A549 (cell line): ENCODE measurements at regions not wholly inside any gene's neighbourhood (a gene's known extent, or its start where the extent isn't known, plus 50 kb on each side); places are given as distances from the start of the nearest gene placed in this dataset.

Source experiments
- ATAC-seq, 2 experiments: fragments of 200-7000 bp in 1 of 2; fragments of >200 bp in 1 of 2; cut with Nextera tagmentation in 1 of 2; cut with Tn5 transposase in 1 of 2; 3 replicates each; pipeline versions ENCODE4 v1.8.0 to v1.9.1; 2018 to 2020; ENCODE audit warnings: mild to moderate bottlenecking in 1 of 2, moderate library complexity in 1 of 2
- CTCF ChIA-PET: fragments of 300-600 bp; sonication (Branson Sonifier 250); formaldehyde crosslinking; extraction: SDS; loops from one replicate; lab custom pipeline; 2021; ENCODE audit warnings: antibody characterized with exemption, inconsistent platforms; lab: Yijun Ruan, JAX
- POLR2A ChIA-PET: fragments of 350-600 bp; formaldehyde crosslinking; extraction: SDS; loops from one replicate; lab custom pipeline; 2021; ENCODE audit warnings: antibody characterized with exemption, inconsistent platforms; lab: Yijun Ruan, JAX
- DNase-seq, 2 experiments: peaks; one replicate each; pipeline versions ENCODE4 v3.0.0 to v3.0.0-alpha.2; 2011 to 2016; ENCODE audit warnings: low read depth in 1 of 2, low spot score in 1 of 2
- FAIRE-seq: peaks from 2 replicates; lab custom pipeline; 2011; peaks lifted over from hg19 to GRCh38; lab: Jason Lieb, UNC
- H3K27ac ChIP-seq, 2 experiments: fragments of >200 bp; sonication (Bioruptor Twin); formaldehyde crosslinking; 3 replicates each; pipeline ENCODE4 v1.5.1; 2016 to 2017
- H3K4me1 ChIP-seq: fragments of >200 bp; sonication (Bioruptor Twin); formaldehyde crosslinking; 3 replicates; pipeline ENCODE4 v1.6.1; 2016
- H3K4me2 ChIP-seq: fragments of >200 bp; sonication (Bioruptor Twin); formaldehyde crosslinking; 3 replicates; pipeline ENCODE4 v1.6.1; 2016
- H3K4me3 ChIP-seq: fragments of >200 bp; sonication (Bioruptor Twin); formaldehyde crosslinking; 3 replicates; pipeline ENCODE4 v1.5.1; 2016
- H3K9me3 ChIP-seq: fragments of >200 bp; sonication (Bioruptor Twin); formaldehyde crosslinking; 3 replicates; pipeline ENCODE4 v1.6.1; 2016
- BCL3 ChIP-seq: fragments of >200 bp; sonication (Bioruptor Twin); formaldehyde crosslinking; IDR thresholded peaks from 3 replicates; pipeline ENCODE4 v1.6.1; 2016
- CBX8 ChIP-seq: fragments of 200-600 bp; sonication (generic); IDR thresholded peaks from 2 replicates; pipeline ENCODE4 v1.6.1; 2016
- CEBPB ChIP-seq, 2 experiments: fragments of >200 bp in 1 of 2; sonication (Bioruptor Twin) in 1 of 2; formaldehyde crosslinking in 1 of 2; IDR thresholded peaks; 2 replicates each; pipeline ENCODE4 v1.6.1; 2012 to 2016
- CHD4 ChIP-seq: fragments of 200-600 bp; sonication (generic); IDR thresholded peaks from 2 replicates; pipeline ENCODE4 v1.6.1; 2016; ENCODE audit warnings: antibody characterized with exemption, mild to moderate bottlenecking, borderline replicate concordance
- EHMT2 ChIP-seq: fragments of 200-600 bp; sonication (generic); IDR thresholded peaks from 2 replicates; pipeline ENCODE4 v1.6.1; 2016; ENCODE audit warnings: antibody characterized with exemption, low read depth, mild to moderate bottlenecking, moderate library complexity
- FOSB ChIP-seq: fragments of 250-450 bp; sonication (Bioruptor Pico); IDR thresholded peaks from 2 replicates; pipeline ENCODE4 v1.5.0; 2020; ENCODE audit warnings: mild to moderate bottlenecking, moderate library complexity
- FOXS1 ChIP-seq: fragments of 250-450 bp; sonication (Bioruptor Pico); IDR thresholded peaks from 2 replicates; pipeline ENCODE4 v1.5.0; 2020; ENCODE audit warnings: mild to moderate bottlenecking, moderate library complexity
- HOXA7 ChIP-seq: fragments of 250-450 bp; sonication (Bioruptor Pico); IDR thresholded peaks from 2 replicates; pipeline ENCODE4 v1.5.0; 2020; ENCODE audit warnings: mild to moderate bottlenecking, moderate library complexity
- JUN ChIP-seq, 2 experiments: fragments of >200 bp; sonication (Bioruptor Twin); formaldehyde crosslinking; IDR thresholded peaks; 2 replicates in 1 of 2; 3 replicates in 1 of 2; pipeline ENCODE4 v1.6.1; 2016 to 2017
- JUNB ChIP-seq: fragments of >200 bp; sonication (Bioruptor Twin); formaldehyde crosslinking; IDR thresholded peaks from 2 replicates; pipeline ENCODE4 v1.6.1; 2016
- KDM1A ChIP-seq: fragments of 200-600 bp; sonication (generic); IDR thresholded peaks from 2 replicates; pipeline ENCODE4 v1.6.1; 2016; ENCODE audit warnings: low read depth, mild to moderate bottlenecking
- MAZ ChIP-seq: fragments of 150-350 bp; IDR thresholded peaks from 2 replicates; pipeline ENCODE4 v1.6.1; 2014; ENCODE audit warnings: antibody characterized with exemption, low read depth, low read length, borderline replicate concordance
- NFE2L2 ChIP-seq: fragments of 150-350 bp; conservative IDR thresholded peaks from 2 replicates; pipeline ENCODE4 v1.6.1; 2014; ENCODE audit warnings: low read length
- NPAS2 ChIP-seq: fragments of 250-450 bp; sonication (Bioruptor Pico); IDR thresholded peaks from 2 replicates; pipeline ENCODE4 v1.8.0; 2022; ENCODE audit warnings: mild to moderate bottlenecking, moderate library complexity, borderline replicate concordance
- PBX3 ChIP-seq: IDR thresholded peaks from 2 replicates; pipeline ENCODE4 v1.6.1; 2012
- PHF8 ChIP-seq: fragments of 200-600 bp; sonication (generic); IDR thresholded peaks from 2 replicates; pipeline ENCODE4 v1.6.1; 2016; ENCODE audit warnings: low read depth, mild to moderate bottlenecking, antibody characterized with exemption, moderate library complexity, borderline replicate concordance
- POLR2AphosphoS2 ChIP-seq: conservative IDR thresholded peaks from 2 replicates; pipeline ENCODE4 v1.6.1; 2012; ENCODE audit warnings: low read length, improper control_type of control experiment, inconsistent platforms
- RCOR1 ChIP-seq: fragments of 150-350 bp; IDR thresholded peaks from 2 replicates; pipeline ENCODE4 v1.6.1; 2014; ENCODE audit warnings: antibody characterized with exemption, low read length, low read depth
- RFX5 ChIP-seq: fragments of 450-650 bp; IDR thresholded peaks from 2 replicates; pipeline ENCODE4 v1.7.1; 2014; ENCODE audit warnings: antibody characterized with exemption, mild to moderate bottlenecking, moderate library complexity
- SMC3 ChIP-seq: fragments of >200 bp; sonication (Bioruptor Twin); formaldehyde crosslinking; IDR thresholded peaks from 3 replicates; pipeline ENCODE4 v1.6.1; 2018; ENCODE audit warnings: inconsistent platforms
- TFCP2L1 ChIP-seq: fragments of 250-450 bp; sonication (Bioruptor Pico); IDR thresholded peaks from 2 replicates; pipeline ENCODE4 v1.5.0; 2021; ENCODE audit warnings: mild to moderate bottlenecking
- TP53 ChIP-seq: fragments of 250-450 bp; sonication (Bioruptor Pico); IDR thresholded peaks from 2 replicates; pipeline ENCODE4 v1.5.0; 2021; ENCODE audit warnings: mild to moderate bottlenecking, moderate library complexity
- ZC3H11A ChIP-seq: fragments of 450-650 bp; IDR thresholded peaks from 2 replicates; pipeline ENCODE4 v1.6.1; 2014; ENCODE audit warnings: antibody characterized with exemption, mild to moderate bottlenecking
- ZFP36 ChIP-seq: fragments of 450-650 bp; IDR thresholded peaks from 2 replicates; pipeline ENCODE4 v1.6.1; 2014; ENCODE audit warnings: borderline replicate concordance; ENCODE audit not compliant: partially characterized antibody
- ZSCAN20 ChIP-seq: fragments of 250-450 bp; sonication (Bioruptor Pico); IDR thresholded peaks from 2 replicates; pipeline ENCODE4 v1.8.0; 2022; ENCODE audit warnings: mild to moderate bottlenecking, moderate library complexity
- WGBS: methylation state at CpG from one replicate; pipeline ENCODE4 v1.1.6; 2017; ENCODE audit errors: missing lambda C conversion rate; 5-methylcytosine and 5-hydroxymethylcytosine counted together
- TF ChIP-seq, protein P1 (sequence below): fragments of 150-350 bp; IDR thresholded peaks from 2 replicates; pipeline ENCODE4 v1.6.1; 2014; ENCODE audit warnings: low read depth, mild to moderate bottlenecking, low read length
- TF ChIP-seq, protein P2 (sequence below): fragments of >200 bp; sonication (Bioruptor Twin); formaldehyde crosslinking; IDR thresholded peaks from 3 replicates; pipeline ENCODE4 v1.5.1; 2016

DNA sequence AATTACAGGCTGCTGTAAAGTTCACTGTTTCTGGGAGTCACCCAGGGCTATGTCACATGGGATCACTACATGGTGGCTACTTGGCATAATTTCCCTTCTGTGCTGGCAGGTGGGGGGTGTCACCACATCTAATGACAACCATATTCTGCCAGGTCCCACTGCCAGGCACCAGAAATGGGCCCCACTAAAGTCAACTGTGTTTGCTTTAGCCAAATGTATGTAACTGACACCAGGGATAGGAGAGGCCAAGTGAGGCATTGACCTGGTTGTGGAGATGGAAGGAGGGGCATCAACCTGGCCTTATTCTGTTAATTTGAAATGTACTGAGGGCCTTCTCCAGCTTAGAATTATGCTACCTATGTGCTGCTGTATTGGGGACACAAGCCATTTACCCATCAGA is 370.6 kb upstream of the PROX1 start:
- DNase-seq, result no peak
- CTCF ChIA-PET, result no interaction called here
- TF ChIP-seq RFX5 (no peak), ZSCAN20 (no peak), MAZ (no peak), PHF8 (no peak), FOSB (no peak), RCOR1 (no peak), EHMT2 (no peak), ZFP36 (no peak), NFE2L2 (no peak), BCL3 (no peak), SMC3 (no peak), POLR2AphosphoS2 (no peak)
- TF ChIP-seq, all 56 proteins: peak for 0
- Histone ChIP-seq H3K4me1 (no peaks in the 10 kb centered on the region), H3K9me3 (no peaks in the 10 kb centered on the region), H3K4me3 (no peak overlapping the region), H3K4me2 (no peak overlapping the region), H3K27ac (no peak overlapping the region)
- POLR2A ChIA-PET, result no interaction called here
- FAIRE-seq, result no peak
- no peak for ATAC-seq

- 0% methylated on average over 1 of the region's 1 CpG for WGBS
- no peak for FAIRE-seq
- no peak for ATAC-seq
- H3K4me3 ChIP-seq, result no peak overlapping the region
- H3K9me3 ChIP-seq, result no peaks in the 10 kb centered on the region
- POLR2A ChIA-PET, result no interaction called here
- H3K27ac ChIP-seq, result no peak overlapping the region
- H3K4me1 ChIP-seq, result no peaks in the 10 kb centered on the region
- CTCF ChIA-PET, result no interaction called here
- DNase-seq, result no peak
- H3K4me2 ChIP-seq, result no peak overlapping the region
- TF ChIP-seq POLR2AphosphoS2 (no peak), PBX3 (no peak), JUNB (no peak), CBX8 (no peak), KDM1A (no peak), HOXA7 (CRISPR knock-in tag) (no peak), FOSB (no peak)
- TF ChIP-seq, protein P1, sequence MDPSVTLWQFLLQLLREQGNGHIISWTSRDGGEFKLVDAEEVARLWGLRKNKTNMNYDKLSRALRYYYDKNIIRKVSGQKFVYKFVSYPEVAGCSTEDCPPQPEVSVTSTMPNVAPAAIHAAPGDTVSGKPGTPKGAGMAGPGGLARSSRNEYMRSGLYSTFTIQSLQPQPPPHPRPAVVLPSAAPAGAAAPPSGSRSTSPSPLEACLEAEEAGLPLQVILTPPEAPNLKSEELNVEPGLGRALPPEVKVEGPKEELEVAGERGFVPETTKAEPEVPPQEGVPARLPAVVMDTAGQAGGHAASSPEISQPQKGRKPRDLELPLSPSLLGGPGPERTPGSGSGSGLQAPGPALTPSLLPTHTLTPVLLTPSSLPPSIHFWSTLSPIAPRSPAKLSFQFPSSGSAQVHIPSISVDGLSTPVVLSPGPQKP, result no peak
These were observed 369.7 kb upstream of the PROX1 start for GRCh38 chr1:213618094-213618493.

GRCh38 chr1:213619026-213619425 is 368.7 kb upstream of the PROX1 start:
- Histone ChIP-seq H3K4me2 (no peak overlapping the region), H3K9me3 (no peaks in the 10 kb centered on the region), H3K4me1 (no peaks in the 10 kb centered on the region), H3K4me3 (no peak overlapping the region), H3K27ac (no peak overlapping the region)
- 13% methylated on average over 1 of the region's 1 CpG for WGBS
- DNase-seq (no peak), ATAC-seq (no peak), FAIRE-seq (no peak)
- ChIA-PET POLR2A (no interaction called here), CTCF (no interaction called here)
- TF ChIP-seq ZFP36 (no peak), FOXS1 (CRISPR knock-in tag) (no peak), TFCP2L1 (no peak), ZSCAN20 (no peak), NPAS2 (CRISPR knock-in tag) (no peak), TP53 (CRISPR knock-in tag) (no peak), PBX3 (no peak), ZC3H11A (no peak), JUN (IDR thresholded peaks at IDR 0.05) (no peak), CHD4 (no peak), CEBPB (IDR thresholded peaks at IDR 0.05) (no peak)
- TF ChIP-seq, protein P2, sequence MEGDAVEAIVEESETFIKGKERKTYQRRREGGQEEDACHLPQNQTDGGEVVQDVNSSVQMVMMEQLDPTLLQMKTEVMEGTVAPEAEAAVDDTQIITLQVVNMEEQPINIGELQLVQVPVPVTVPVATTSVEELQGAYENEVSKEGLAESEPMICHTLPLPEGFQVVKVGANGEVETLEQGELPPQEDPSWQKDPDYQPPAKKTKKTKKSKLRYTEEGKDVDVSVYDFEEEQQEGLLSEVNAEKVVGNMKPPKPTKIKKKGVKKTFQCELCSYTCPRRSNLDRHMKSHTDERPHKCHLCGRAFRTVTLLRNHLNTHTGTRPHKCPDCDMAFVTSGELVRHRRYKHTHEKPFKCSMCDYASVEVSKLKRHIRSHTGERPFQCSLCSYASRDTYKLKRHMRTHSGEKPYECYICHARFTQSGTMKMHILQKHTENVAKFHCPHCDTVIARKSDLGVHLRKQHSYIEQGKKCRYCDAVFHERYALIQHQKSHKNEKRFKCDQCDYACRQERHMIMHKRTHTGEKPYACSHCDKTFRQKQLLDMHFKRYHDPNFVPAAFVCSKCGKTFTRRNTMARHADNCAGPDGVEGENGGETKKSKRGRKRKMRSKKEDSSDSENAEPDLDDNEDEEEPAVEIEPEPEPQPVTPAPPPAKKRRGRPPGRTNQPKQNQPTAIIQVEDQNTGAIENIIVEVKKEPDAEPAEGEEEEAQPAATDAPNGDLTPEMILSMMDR, result no peak
